Smooth muscle cell (in vitro differentiated cells): ENCODE measurements at regions not wholly inside any gene's neighbourhood (a gene's known extent, or its start where the extent isn't known, plus 50 kb on each side); places are given as distances from the start of the nearest gene placed in this dataset.

Experiments used
- DNase-seq: peaks from one replicate; lab custom pipeline; 2025; ENCODE audit not compliant: unreplicated experiment; lab: John Stamatoyannopoulos, UW
- H2AFZ ChIP-seq: fragments of 200-600 bp; sonication (generic); 2 replicates; pipeline ENCODE4 v1.6.0; 2016; ENCODE audit warnings: antibody characterized with exemption, low read depth, mild to moderate bottlenecking
- H3F3A ChIP-seq: fragments of 200-600 bp; sonication (generic); 2 replicates; pipeline ENCODE4 v1.6.0; 2017; ENCODE audit warnings: antibody characterized with exemption, low read depth
- H3K27ac ChIP-seq: fragments of 200-600 bp; sonication (generic); 2 replicates; pipeline ENCODE4 v1.5.1; 2016; ENCODE audit warnings: low read depth, mild to moderate bottlenecking
- H3K27me3 ChIP-seq: fragments of 200-600 bp; sonication (generic); 2 replicates; pipeline ENCODE4 v1.6.1; 2016; ENCODE audit warnings: low read depth, mild to moderate bottlenecking
- H3K36me3 ChIP-seq: fragments of 200-600 bp; sonication (generic); 2 replicates; pipeline ENCODE4 v1.5.1; 2016; ENCODE audit warnings: low read depth
- H3K4me1 ChIP-seq: fragments of 200-600 bp; sonication (generic); 2 replicates; pipeline ENCODE4 v1.5.1; 2016; ENCODE audit warnings: low read depth
- H3K4me2 ChIP-seq: fragments of 200-600 bp; sonication (generic); 2 replicates; pipeline ENCODE4 v1.6.0; 2016; ENCODE audit warnings: mild to moderate bottlenecking
- H3K4me3 ChIP-seq: fragments of 200-600 bp; sonication (generic); 2 replicates; pipeline ENCODE4 v1.5.1; 2016; ENCODE audit warnings: mild to moderate bottlenecking
- H3K79me2 ChIP-seq: fragments of 200-600 bp; sonication (generic); 2 replicates; pipeline ENCODE4 v1.6.0; 2016; ENCODE audit warnings: low read depth, mild to moderate bottlenecking
- H3K9ac ChIP-seq: fragments of 200-600 bp; sonication (generic); 2 replicates; pipeline ENCODE4 v1.6.0; 2016; ENCODE audit warnings: low read depth
- H3K9me3 ChIP-seq: fragments of 200-600 bp; sonication (generic); replicated peaks from 2 replicates; pipeline ENCODE4 v1.5.1; 2016; ENCODE audit warnings: low read depth
- H4K20me1 ChIP-seq: fragments of 200-600 bp; sonication (generic); 2 replicates; pipeline ENCODE4 v1.6.0; 2016; ENCODE audit warnings: low read depth
- CTCF ChIP-seq: fragments of 200-600 bp; sonication (generic); IDR thresholded peaks from 2 replicates; pipeline ENCODE4 v1.5.1; 2017; ENCODE audit warnings: borderline replicate concordance, mild to moderate bottlenecking, antibody characterized with exemption; ENCODE audit not compliant: insufficient read depth, poor library complexity, severe bottlenecking
- WGBS: methylation state at CpG from one replicate; pipeline ENCODE4 v1.1.7; 2016; ENCODE audit warnings: low lambda C conversion rate; 5-methylcytosine and 5-hydroxymethylcytosine counted together

GRCh38 chr1:212155219-212155618 lies 119.7 kb downstream of the DTL start:
- no peak overlapping the region for H3K4me2 ChIP-seq
- no peak overlapping the region for H3K27ac ChIP-seq
- no peak for TF ChIP-seq CTCF
- H3K9me3 ChIP-seq, result no peaks in the 10 kb centered on the region
- no peaks in the 10 kb centered on the region for H4K20me1 ChIP-seq
- no peaks in the 10 kb centered on the region for H3K27me3 ChIP-seq
- H3F3A ChIP-seq, result no peaks in the 10 kb centered on the region
- H3K4me1 ChIP-seq, result no peaks in the 10 kb centered on the region
- H3K9ac ChIP-seq, result no peak overlapping the region
- DNase-seq, result no peak
- no peaks in the 10 kb centered on the region for H3K36me3 ChIP-seq
- no peaks in the 10 kb centered on the region for H3K79me2 ChIP-seq
- H2AFZ ChIP-seq, result no peak overlapping the region
- H3K4me3 ChIP-seq, result no peak overlapping the region

GRCh38 chr1:212157252-212157651 lies 121.7 kb downstream of the DTL start:
- H3F3A ChIP-seq, result no peaks in the 10 kb centered on the region
- TF ChIP-seq CTCF, result no peak
- 94% methylated on average over 6 of the region's 6 CpGs for WGBS
- no peaks in the 10 kb centered on the region for H4K20me1 ChIP-seq
- no peaks in the 10 kb centered on the region for H3K9me3 ChIP-seq
- no peaks in the 10 kb centered on the region for H3K27me3 ChIP-seq
- no peak overlapping the region for H3K4me3 ChIP-seq
- no peaks in the 10 kb centered on the region for H3K79me2 ChIP-seq
- no peak overlapping the region for H3K27ac ChIP-seq
- H3K4me1 ChIP-seq, result no peaks in the 10 kb centered on the region
- no peak overlapping the region for H2AFZ ChIP-seq
- H3K9ac ChIP-seq, result no peak overlapping the region
- no peaks in the 10 kb centered on the region for H3K36me3 ChIP-seq
- H3K4me2 ChIP-seq, result no peak overlapping the region
- no peak for DNase-seq

- WGBS, result 96% methylated on average over 7 of the region's 7 CpGs
- no peak overlapping the region for H3K4me3 ChIP-seq
- H3K4me2 ChIP-seq, result no peak overlapping the region
- H3K36me3 ChIP-seq, result no peaks in the 10 kb centered on the region
- H3K4me1 ChIP-seq, result no peaks in the 10 kb centered on the region
- no peaks in the 10 kb centered on the region for H3K9me3 ChIP-seq
- no peak overlapping the region for H3K27ac ChIP-seq
- no peak for DNase-seq
- H3K27me3 ChIP-seq, result no peaks in the 10 kb centered on the region
- no peaks in the 10 kb centered on the region for H4K20me1 ChIP-seq
- no peak overlapping the region for H2AFZ ChIP-seq
- H3F3A ChIP-seq, result no peaks in the 10 kb centered on the region
- no peak for TF ChIP-seq CTCF
- H3K79me2 ChIP-seq, result no peaks in the 10 kb centered on the region
- H3K9ac ChIP-seq, result no peak overlapping the region
Measured at GRCh38 chr1:212158912-212159796, 123.6 kb downstream of the DTL start.
